Spleen (tissue), 7 donors: ENCODE measurements at regions not wholly inside any gene's neighbourhood (a gene's known extent, or its start where the extent isn't known, plus 50 kb on each side); places are given as distances from the start of the nearest gene placed in this dataset.

Experiments used
- CTCF ChIP-seq, 11 experiments: fragments of 200-600 bp in 7 of 11; fragments of 450-650 bp in 4 of 11; sonication (generic) in 4 of 11; IDR thresholded peaks in 8 of 11; conservative IDR thresholded peaks in 3 of 11; 1 replicate in 7 of 11; 2 replicates in 4 of 11; pipeline versions ENCODE4 v1.4.0 to v1.8.0; 2016 to 2021; ENCODE audit warnings: antibody characterized with exemption in 11 of 11, inconsistent platforms in 4 of 11, mild to moderate bottlenecking in 1 of 11
- POLR2A ChIP-seq, 3 donors: fragments of 450-650 bp; IDR thresholded peaks; one replicate each; pipeline ENCODE4 v1.5.1; 2017; ENCODE audit warnings: antibody characterized with exemption in 3 of 3, mild to moderate bottlenecking in 1 of 3
- donor health status: DM: no; HTN: no; CAD: no; lungs with moderate emphysema.
- donor health status: DM: no; HTN: no; CAD: no.
- donor health status: DM: no; HTN: no; CAD: no.

DNA sequence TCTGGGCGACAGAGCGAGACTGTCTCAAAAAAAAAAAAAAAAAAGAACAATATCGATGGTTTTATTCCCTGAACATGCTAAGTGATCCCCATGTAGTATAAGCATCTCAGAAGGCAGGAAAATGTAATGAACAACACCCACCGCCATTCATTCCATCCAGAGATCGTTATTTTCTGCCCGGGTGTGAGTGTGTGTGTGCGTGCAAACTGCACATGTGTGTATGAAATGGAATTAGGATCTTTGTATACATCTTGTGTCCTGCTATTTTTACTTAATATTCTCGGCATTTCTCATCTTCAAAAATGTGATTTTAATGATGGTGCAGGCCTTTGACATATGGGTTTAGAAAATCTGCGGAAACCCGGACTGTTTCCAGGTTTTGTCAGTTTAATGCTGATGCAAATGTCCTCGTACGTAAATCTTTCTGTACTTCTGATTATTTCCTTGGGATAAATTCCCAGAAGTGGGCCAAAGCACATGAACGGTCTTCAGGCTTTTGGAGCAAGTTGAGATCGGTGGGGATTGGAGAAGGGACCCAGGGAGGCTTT is 254.8 kb downstream of the SEC14L1 start:
- TF ChIP-seq POLR2A (IDR thresholded peaks at IDR 0.05): no peak
- TF ChIP-seq CTCF (IDR thresholded peaks at IDR 0.05 in 8 of 11, conservative IDR thresholded peaks at IDR 0.05 in 3 of 11): no peak
